NK-92 (cell line): ENCODE measurements at regions not wholly inside any gene's neighbourhood (a gene's known extent, or its start where the extent isn't known, plus 50 kb on each side); places are given as distances from the start of the nearest gene placed in this dataset.
"Not testable (repeated sequence)": the region's sequence is repeated elsewhere in the genome, so short reads cannot be mapped to it uniquely, and the experiment has no call there.

Experiments used
- DNase-seq: peaks from one replicate; lab custom pipeline; 2025; ENCODE audit not compliant: unreplicated experiment; lab: John Stamatoyannopoulos, UW

- DNase-seq: no peak
These were observed 469.5 kb upstream of the ZMIZ1 start for GRCh38 chr10:78599122-78599853.

DNA sequence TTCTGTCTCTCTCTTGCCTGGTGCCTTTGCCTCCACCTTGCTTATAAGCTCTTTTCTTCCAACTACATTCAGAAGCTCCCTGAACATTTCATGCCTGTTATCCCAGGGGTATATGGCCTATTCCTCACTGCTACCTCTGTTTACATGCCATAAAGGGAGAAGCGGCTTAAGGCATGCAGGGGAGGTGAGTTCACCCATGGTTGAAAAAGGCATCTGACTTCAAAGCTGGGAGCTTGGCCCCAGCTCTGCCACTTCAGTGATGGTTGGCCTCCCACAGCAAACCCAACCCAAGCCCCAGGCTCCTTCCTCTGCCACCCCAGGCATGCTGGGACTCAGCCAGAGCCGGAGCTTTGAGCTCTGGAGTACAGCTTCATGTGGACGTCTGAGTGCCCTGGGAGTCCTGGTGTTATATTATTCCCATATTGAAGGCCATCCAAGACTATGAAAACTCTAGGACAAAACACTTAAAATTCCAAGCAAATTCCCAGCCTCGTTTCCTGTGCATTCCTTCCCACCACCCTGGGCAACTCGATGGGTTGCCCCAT lies 468.6 kb upstream of the ZMIZ1 start:
- no peak for DNase-seq

- DNase-seq: no peak
These were observed 468.0 kb upstream of the ZMIZ1 start for GRCh38 chr10:78600740-78601139.

DNA sequence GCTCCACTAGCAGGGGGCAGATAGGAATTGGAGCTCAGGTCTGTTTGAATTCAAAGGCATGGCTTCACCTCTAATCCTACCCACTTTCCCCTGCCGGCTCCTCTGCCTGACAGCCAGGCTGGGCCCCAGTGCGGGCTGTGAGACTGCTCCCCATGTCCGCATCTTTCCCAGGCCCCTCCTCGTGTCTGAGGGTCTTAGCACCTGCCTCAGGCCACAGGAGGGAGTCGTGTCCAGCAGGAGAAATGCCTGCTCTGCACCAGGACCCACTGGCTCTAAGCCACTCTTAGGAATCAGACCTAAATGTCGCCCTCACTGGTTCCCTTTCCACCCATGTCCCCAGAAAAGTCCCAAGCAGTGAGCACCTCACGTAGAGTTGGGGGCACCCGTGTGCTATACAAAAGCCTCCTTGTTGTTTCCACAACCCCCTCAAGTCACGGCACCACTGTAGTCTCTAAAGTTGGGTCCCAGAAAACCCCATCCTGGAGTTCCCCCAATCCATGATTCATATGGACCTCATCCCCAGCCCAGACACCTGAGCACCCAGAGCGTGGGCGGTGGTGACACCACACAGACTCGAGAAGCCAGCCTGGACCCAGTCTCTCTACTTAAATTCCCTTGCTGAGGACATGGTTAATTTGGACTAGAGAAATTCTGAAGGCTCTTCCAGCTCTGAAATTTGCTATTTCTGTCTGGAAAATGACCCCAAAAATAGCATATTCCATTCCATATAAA lies 466.4 kb upstream of the ZMIZ1 start:
- DNase-seq: no peak

GRCh38 chr10:78604286-78604685 lies 464.5 kb upstream of the ZMIZ1 start:
- no peak for DNase-seq

GRCh38 chr10:78604721-78605120 lies 464.0 kb upstream of the ZMIZ1 start:
- DNase-seq: no peak

DNA sequence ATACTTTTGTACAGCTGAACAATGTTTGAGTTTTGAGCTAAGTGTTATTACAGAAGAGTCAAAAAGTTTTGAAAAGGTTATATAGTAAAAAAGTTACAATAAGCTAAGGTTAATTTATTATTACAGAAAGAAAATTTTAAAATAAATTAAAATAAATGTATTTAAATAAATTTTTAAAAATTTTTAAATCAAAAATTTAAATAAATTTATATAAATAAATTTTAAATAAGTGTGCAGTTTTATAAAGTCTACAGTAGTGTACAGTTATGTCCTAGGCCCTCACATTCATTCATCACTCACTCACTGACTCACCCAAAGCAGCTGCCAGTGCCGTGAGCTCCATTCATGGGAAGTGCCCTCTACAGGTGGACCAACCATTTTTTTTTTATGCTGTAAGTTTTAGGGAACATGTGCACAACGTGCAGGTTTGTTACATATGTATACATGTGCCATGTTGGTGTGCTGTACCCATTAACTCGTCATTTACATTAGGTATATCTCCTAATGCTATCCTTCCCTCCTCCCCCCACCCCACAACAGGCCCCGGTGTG lies 462.9 kb upstream of the ZMIZ1 start:
- no peak for DNase-seq

DNA sequence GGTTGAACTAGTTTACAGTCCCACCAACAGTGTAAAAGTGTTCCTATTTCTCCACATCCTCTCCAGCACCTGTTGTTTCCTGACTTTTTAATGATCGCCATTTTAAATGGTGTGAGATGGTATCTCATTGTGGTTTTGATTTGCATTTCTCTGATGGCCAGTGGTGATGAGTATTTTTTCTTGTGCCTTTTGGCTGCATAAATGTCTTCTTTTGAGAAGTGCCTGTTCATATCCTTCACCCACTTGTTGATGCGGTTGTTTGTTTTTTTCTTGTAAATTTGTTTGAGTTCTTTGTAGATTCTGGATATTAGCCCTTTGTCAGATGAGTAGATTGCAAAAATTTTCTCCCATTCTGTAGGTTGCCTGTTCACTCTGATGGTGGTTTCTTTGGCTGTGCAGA lies 462.0 kb upstream of the ZMIZ1 start:
- not testable (repeated sequence) for DNase-seq

DNA sequence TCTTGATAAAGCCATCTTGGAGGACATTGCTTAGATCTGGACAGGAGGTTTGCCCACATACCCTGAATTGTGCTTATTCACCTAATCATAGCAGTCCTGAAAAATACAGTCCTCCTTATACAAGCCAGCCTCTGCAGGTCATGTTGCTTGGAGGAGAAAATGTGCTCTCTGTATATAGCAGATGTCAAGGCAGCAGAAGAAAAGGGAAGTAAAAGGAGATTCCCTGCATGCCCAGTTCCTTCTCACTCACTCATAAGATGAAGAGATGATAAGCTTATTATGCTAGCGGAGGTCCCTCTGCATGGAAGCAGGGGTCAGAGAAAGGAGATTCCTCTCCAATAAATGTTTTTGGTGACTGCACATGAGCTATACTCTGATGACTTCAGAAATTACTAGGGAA lies 458.8 kb upstream of the ZMIZ1 start:
- DNase-seq: no peak

GRCh38 chr10:78613132-78613531 lies 455.6 kb upstream of the ZMIZ1 start:
- no peak for DNase-seq

DNA sequence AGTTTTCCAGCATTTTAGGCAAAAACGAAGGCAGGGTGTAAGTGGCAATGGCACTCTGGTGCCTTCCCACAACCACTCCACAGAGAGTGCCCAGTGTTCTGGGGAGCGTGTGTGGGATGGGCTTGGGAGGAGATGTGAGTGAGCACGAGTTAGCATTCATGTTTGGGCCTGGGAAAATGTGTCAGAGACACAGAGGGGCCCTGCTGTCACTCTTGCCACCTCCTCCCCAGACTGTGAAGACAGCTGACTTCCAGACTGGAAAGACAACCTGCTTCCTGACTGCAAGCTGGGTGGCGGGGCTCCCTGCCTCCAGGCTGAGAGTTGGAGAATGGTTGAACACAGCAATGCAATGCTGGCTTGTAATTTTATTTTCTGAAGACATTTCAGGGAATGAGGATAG lies 454.5 kb upstream of the ZMIZ1 start:
- no peak for DNase-seq

GRCh38 chr10:78614744-78615143 lies 454.0 kb upstream of the ZMIZ1 start:
- no peak for DNase-seq

GRCh38 chr10:78616125-78616695 lies 452.6 kb upstream of the ZMIZ1 start:
- DNase-seq: no peak

DNA sequence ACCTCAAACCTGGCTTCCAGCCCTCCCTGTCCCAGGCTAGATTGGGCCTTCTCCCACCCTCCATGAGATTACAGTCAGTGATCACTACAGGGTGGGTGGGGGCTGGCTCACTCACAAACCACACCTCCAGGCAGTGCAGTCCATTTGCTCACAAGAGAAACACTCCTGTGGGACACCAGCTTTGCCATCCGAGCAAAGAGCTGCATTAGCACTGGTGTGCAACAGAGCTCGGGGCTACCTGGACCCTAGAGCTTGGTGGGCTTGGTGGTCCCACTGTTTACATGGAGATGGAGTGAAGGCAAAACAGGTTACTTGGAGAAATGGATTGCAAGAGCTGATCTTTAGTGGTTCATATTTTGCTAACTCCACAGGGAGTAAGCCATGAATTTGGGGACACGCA lies 451.7 kb upstream of the ZMIZ1 start:
- no peak for DNase-seq

GRCh38 chr10:78617631-78618030 lies 451.1 kb upstream of the ZMIZ1 start:
- no peak for DNase-seq

- DNase-seq: no peak
These were observed 450.7 kb upstream of the ZMIZ1 start for GRCh38 chr10:78618050-78618449.

DNA sequence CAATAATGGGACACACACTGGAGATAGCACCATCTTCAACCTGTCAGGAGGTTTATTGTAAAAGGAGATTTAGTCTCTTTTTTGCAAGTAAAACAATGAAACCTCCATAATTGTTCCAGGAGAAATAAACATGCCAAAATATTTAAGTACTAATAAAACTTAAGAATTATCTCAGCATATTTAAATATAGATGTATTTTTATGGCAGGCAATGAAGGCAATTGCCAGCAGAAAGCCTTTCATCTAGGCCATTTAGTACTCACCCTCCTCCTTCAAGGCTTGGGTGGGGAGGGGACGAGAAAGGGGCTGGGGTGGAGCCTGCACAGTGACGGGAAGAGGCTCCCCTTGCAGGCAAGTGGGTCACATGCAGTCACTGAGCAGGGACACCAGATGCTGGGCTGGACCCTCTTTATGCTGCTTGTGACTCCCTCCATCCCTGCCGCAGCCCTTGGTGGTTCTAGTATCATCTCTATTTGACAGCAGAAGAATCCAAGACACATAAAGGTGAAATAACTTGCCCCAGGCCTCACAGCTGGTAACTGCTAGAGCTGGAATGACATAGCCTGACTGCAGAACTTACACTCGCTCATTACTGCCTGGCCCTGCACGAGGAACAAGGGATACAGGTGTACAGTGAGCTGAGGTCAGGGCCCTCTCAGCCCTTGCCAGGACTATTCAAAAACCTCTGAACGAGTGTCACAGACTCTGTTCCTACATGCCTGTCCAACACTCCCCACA lies 449.5 kb upstream of the ZMIZ1 start:
- no peak for DNase-seq

- no peak for DNase-seq
These were observed 448.9 kb upstream of the ZMIZ1 start for GRCh38 chr10:78619896-78620295.

DNA sequence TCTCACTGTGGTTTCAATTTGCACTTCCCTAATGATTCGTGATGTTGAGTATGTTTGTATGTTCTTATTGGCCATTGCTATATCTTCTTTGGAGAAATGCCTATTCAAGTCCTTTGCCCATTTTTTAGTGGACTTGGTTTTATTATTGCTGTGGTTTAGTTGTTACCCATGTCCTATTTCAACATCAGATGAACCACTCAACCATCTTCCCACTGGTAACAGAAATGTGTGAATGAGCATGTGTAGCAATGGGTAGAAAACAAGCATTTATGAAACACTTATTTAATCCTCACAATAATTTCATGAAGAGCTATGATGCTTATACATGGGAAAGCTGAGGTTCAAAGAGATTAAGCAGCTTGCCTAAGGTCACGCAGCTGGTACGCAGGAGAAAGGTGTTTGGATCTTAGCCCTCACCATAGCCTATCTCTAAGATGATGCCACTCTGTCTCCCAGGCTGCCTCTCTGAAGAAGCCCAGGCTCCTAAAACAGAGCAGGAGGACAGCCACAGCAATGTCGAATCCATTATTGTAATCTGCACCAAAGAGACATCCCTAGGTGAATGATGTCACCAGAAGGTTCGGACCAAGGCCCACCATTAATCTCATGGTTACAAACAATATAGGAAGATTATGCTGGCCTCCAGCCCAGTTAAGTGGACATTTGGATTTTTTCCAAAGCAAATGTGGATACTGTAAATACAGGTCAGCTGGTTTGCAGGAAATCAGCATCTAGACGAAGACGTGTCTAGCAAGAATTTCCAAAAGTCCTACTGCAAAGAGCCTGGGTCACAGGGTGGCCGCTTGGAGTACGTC lies 447.6 kb upstream of the ZMIZ1 start:
- no peak for DNase-seq

- DNase-seq: no peak
These were observed 445.1 kb upstream of the ZMIZ1 start for GRCh38 chr10:78623578-78624215.
